SK-N-SH treated with all-trans-retinoic acid at 6 μM for 48 hours (cell line): ENCODE measurements at regions not wholly inside any gene's neighbourhood (a gene's known extent, or its start where the extent isn't known, plus 50 kb on each side); places are given as distances from the start of the nearest gene placed in this dataset.

ENCODE experiments used
- ARNTL ChIP-seq: fragments of 450-650 bp; formaldehyde crosslinking; IDR thresholded peaks from 2 replicates; pipeline ENCODE4 v1.5.0; 2020; ENCODE audit warnings: low read depth, mild to moderate bottlenecking, moderate library complexity, borderline replicate concordance
- ESRRG ChIP-seq: fragments of 250-450 bp; sonication (Bioruptor Pico); IDR thresholded peaks from 2 replicates; pipeline ENCODE4 v1.6.1; 2021; ENCODE audit warnings: mild to moderate bottlenecking
- GLIS3 ChIP-seq: fragments of 250-450 bp; sonication (Bioruptor Pico); IDR thresholded peaks from 2 replicates; pipeline ENCODE4 v1.5.0; 2020; ENCODE audit warnings: mild to moderate bottlenecking, moderate library complexity
- PPARA ChIP-seq: fragments of 250-450 bp; sonication (Bioruptor Pico); IDR thresholded peaks from 2 replicates; pipeline ENCODE4 v1.5.0; 2020; ENCODE audit warnings: mild to moderate bottlenecking, borderline replicate concordance
- TCF4 ChIP-seq: fragments of 250-450 bp; sonication (Bioruptor Pico); IDR thresholded peaks from 2 replicates; pipeline ENCODE4 v1.8.0; 2021; ENCODE audit warnings: mild to moderate bottlenecking, moderate library complexity, borderline replicate concordance
- ZFP3 ChIP-seq: fragments of 250-450 bp; sonication (Bioruptor Pico); IDR thresholded peaks from 2 replicates; pipeline ENCODE4 v1.5.0; 2020; ENCODE audit warnings: mild to moderate bottlenecking, moderate library complexity
- ZFP30 ChIP-seq: fragments of 450-650 bp; formaldehyde crosslinking; IDR thresholded peaks from 2 replicates; pipeline ENCODE4 v1.5.0; 2022; ENCODE audit warnings: mild to moderate bottlenecking, moderate library complexity
- ZNF8 ChIP-seq: fragments of 450-650 bp; formaldehyde crosslinking; IDR thresholded peaks from 2 replicates; pipeline ENCODE4 v1.5.0; 2020; ENCODE audit warnings: mild to moderate bottlenecking, moderate library complexity
- TF ChIP-seq, protein P1 (sequence below): fragments of 250-450 bp; sonication (Bioruptor Pico); IDR thresholded peaks from 2 replicates; pipeline ENCODE4 v1.8.0; 2020; ENCODE audit warnings: mild to moderate bottlenecking, moderate library complexity, borderline replicate concordance
- TF ChIP-seq, protein P2 (sequence below): fragments of 250-450 bp; sonication (Bioruptor Pico); IDR thresholded peaks from 2 replicates; pipeline ENCODE4 v1.5.1; 2021; ENCODE audit warnings: mild to moderate bottlenecking, moderate library complexity
- TF ChIP-seq, protein P3 (sequence below): fragments of 250-450 bp; sonication (Bioruptor Pico); IDR thresholded peaks from 2 replicates; pipeline ENCODE4 v1.5.1; 2020; ENCODE audit warnings: low read depth, mild to moderate bottlenecking, moderate library complexity

DNA sequence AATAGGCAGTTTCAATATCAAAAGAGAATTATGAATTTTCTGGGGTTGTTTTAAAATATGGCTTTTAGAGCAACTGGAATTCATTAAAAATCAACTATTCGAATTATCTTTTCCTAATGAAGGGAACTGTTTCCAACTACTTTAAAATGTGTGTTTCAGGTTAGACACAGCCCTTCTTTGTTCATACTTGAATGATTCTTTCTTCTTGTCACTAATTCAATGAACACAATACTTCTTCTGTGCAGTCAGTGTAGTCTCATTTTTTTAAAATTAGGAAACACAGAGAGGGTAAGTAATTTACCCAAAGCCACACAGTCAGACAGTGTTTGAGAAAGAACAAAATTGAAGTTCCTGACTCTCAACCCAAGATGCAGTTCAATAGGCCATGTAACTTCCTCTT, 414.0 kb downstream of the CCDC91 start:
- TF ChIP-seq ZFP30 (CRISPR knock-in tag) (no peak), ZFP3 (CRISPR knock-in tag) (no peak), TCF4 (CRISPR knock-in tag) (no peak), ARNTL (CRISPR knock-in tag) (no peak), PPARA (CRISPR knock-in tag) (no peak), ESRRG (CRISPR knock-in tag) (no peak), GLIS3 (CRISPR knock-in tag) (no peak), ZNF8 (CRISPR knock-in tag) (no peak)
- TF ChIP-seq, protein P1, sequence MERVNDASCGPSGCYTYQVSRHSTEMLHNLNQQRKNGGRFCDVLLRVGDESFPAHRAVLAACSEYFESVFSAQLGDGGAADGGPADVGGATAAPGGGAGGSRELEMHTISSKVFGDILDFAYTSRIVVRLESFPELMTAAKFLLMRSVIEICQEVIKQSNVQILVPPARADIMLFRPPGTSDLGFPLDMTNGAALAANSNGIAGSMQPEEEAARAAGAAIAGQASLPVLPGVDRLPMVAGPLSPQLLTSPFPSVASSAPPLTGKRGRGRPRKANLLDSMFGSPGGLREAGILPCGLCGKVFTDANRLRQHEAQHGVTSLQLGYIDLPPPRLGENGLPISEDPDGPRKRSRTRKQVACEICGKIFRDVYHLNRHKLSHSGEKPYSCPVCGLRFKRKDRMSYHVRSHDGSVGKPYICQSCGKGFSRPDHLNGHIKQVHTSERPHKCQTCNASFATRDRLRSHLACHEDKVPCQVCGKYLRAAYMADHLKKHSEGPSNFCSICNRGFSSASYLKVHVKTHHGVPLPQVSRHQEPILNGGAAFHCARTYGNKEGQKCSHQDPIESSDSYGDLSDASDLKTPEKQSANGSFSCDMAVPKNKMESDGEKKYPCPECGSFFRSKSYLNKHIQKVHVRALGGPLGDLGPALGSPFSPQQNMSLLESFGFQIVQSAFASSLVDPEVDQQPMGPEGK (CRISPR knock-in tag) = no peak
- TF ChIP-seq, protein P2, sequence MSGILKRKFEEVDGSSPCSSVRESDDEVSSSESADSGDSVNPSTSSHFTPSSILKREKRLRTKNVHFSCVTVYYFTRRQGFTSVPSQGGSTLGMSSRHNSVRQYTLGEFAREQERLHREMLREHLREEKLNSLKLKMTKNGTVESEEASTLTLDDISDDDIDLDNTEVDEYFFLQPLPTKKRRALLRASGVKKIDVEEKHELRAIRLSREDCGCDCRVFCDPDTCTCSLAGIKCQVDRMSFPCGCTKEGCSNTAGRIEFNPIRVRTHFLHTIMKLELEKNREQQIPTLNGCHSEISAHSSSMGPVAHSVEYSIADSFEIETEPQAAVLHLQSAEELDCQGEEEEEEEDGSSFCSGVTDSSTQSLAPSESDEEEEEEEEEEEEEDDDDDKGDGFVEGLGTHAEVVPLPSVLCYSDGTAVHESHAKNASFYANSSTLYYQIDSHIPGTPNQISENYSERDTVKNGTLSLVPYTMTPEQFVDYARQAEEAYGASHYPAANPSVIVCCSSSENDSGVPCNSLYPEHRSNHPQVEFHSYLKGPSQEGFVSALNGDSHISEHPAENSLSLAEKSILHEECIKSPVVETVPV (CRISPR knock-in tag) = no peak
- TF ChIP-seq, protein P3, sequence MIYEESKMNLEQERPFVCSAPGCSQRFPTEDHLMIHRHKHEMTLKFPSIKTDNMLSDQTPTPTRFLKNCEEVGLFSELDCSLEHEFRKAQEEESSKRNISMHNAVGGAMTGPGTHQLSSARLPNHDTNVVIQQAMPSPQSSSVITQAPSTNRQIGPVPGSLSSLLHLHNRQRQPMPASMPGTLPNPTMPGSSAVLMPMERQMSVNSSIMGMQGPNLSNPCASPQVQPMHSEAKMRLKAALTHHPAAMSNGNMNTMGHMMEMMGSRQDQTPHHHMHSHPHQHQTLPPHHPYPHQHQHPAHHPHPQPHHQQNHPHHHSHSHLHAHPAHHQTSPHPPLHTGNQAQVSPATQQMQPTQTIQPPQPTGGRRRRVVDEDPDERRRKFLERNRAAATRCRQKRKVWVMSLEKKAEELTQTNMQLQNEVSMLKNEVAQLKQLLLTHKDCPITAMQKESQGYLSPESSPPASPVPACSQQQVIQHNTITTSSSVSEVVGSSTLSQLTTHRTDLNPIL (CRISPR knock-in tag) = no peak
